ENCODE measurements at regions not wholly inside any gene's neighbourhood (a gene's known extent, or its start where the extent isn't known, plus 50 kb on each side); places are given as distances from the start of the nearest gene placed in this dataset.

GRCh38 chr3:175869404-175869803 lies 1010.3 kb downstream of the NAALADL2 start:
- no peak for DNase-seq (ENCODE audit: low spot score)

- no peak for DNase-seq (ENCODE audit: low spot score)
These were observed 1009.5 kb downstream of the NAALADL2 start for GRCh38 chr3:175868626-175869025.

GRCh38 chr3:175865724-175866123 lies 1006.6 kb downstream of the NAALADL2 start:
- no peak for DNase-seq (ENCODE audit: low spot score)

GRCh38 chr3:175861916-175862315 lies 1002.8 kb downstream of the NAALADL2 start:
- DNase-seq (ENCODE audit: low spot score): no peak

Small RNA genes lying in the stretch of these regions (small RNA-seq; reads per million reads assigned to genes)
- gene AC104640.2 (0 reads per million in 2 experiments), gene RNA5SP147 (0 reads per million in 2 experiments)

Data from SK-N-DZ (cell line).